Activated naive CD4-positive, alpha-beta T cell treated with anti-CD3 and anti-CD28 coated beads, Interleukin-2, amount 50 U/mL, for 16 hours (primary cell): ENCODE measurements at regions not wholly inside any gene's neighbourhood (a gene's known extent, or its start where the extent isn't known, plus 50 kb on each side); places are given as distances from the start of the nearest gene placed in this dataset.
"Not testable (repeated sequence)": the region's sequence is repeated elsewhere in the genome, so short reads cannot be mapped to it uniquely, and the experiment has no call there.

ENCODE experiments used
- DNase-seq: peaks from one replicate; pipeline ENCODE4 v3.0.0-alpha.2; 2020

DNA sequence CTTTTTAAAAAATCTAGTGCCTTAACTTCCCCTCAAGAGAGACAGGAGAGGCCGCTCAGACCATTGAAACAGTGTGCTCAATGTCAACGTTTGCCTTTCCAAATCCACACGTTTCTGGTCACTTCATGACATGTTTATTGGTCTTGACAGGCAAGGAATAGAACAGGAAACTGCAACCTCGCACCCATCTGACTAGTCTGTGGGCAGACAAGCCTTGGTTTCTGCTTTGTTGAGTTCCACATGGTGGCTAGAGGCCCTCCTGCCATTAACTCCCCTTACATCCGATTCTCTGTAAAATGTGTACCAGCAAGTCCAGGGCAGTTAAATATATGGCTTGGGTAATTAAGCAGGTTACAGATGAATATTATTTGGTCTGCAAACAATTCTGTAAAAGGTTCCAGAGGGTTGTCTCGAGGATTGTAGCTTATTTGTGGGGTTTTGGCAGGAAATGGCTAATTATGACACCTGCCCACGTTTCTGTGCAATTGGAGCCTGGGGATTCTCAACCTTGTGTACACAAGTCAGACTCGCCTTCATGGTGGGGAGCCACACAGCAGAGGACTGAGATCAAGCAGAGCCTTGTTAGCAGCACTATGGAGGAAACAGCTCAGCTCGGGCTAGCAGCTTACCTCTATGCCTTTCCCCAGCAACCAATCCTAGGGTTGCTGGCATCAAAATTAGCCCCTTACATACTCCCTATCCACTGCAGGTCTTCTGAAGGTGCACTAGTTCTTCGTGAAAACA lies 317.5 kb upstream of the IGF1R start:
- DNase-seq: no peak

- no peak for DNase-seq
Measured at GRCh38 chr15:98331676-98332075, 316.7 kb upstream of the IGF1R start.

- DNase-seq: no peak
Measured at GRCh38 chr15:98333251-98333650, 315.1 kb upstream of the IGF1R start.

DNA sequence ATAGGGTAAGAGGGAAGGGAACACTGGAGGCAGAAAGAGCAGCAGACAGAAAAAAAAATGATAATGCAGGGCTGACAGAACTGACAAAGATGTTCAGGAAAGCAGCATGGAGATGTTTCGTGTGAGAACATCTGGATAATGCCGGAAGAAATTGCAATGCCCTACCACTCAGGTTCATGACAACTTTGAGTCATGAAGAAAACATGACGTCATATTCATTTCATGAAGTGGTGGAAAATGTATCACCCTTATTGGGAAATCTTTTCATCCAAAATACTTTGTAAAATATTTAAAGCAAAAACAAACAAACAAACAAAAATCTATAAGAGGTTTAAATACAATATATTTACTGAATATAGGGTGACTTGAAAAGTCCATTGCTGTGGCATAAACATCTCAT lies 305.4 kb upstream of the IGF1R start:
- no peak for DNase-seq

GRCh38 chr15:98344591-98344990 lies 303.7 kb upstream of the IGF1R start:
- DNase-seq: no peak

DNA sequence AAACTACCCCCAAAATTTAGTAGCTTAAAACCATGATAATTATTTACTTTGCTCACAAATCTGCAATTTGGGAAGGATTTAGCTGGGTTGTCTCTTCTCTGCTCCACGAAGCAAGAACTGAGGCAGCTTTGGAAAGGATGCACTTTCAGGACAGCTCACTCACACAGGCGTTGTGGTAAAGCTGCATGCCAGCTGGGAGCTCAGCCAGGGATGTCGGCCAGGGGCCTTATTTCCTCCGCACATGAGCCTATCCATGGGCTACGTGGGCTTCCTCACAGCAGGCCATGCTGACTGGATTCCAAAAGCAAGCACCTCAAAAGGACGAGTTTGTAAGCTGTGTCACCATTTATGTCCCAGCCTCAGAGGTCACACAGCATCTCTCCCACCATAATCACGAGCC lies 301.3 kb upstream of the IGF1R start:
- no peak for DNase-seq

GRCh38 chr15:98347866-98348265 lies 300.5 kb upstream of the IGF1R start:
- DNase-seq: no peak

GRCh38 chr15:98350276-98350675 lies 298.1 kb upstream of the IGF1R start:
- DNase-seq: no peak

GRCh38 chr15:98358274-98358673 lies 290.1 kb upstream of the IGF1R start:
- not testable (repeated sequence) for DNase-seq

- no peak for DNase-seq
Measured at GRCh38 chr15:98358971-98359370, 289.4 kb upstream of the IGF1R start.

- no peak for DNase-seq
Measured at GRCh38 chr15:98363416-98363815, 284.9 kb upstream of the IGF1R start.

- no peak for DNase-seq
Measured at GRCh38 chr15:98363955-98364354, 284.4 kb upstream of the IGF1R start.

DNA sequence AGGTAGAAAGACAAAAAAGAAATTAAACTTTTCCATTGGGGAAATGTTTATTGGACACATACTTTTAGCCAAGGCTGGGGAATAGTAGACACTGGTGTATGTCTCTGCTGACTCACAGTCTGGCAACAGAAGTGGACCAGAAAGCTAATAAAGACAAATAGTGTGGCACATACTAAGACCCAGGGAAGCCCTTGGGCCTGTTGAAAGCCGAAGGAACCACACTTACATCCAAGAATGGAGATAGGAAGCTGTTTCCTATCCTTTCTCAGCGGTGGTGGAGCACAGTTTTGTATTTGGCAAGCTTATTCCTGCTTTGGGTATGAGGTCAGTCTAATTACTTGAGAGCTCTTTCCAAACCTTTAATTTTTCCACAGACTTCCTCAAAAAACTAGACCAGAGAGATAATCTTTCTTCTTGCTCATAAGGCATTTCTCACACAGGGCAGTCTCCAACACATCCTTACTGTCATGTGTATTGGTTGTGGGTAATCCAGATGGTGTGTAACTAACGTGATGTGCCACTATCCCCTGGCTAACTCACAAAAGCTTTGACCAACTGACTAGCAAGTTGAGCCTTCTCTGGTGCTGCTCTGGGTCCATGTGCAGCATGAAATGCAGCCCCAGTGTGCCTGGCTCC lies 279.1 kb upstream of the IGF1R start:
- DNase-seq: no peak

- DNase-seq: no peak
Measured at GRCh38 chr15:98375513-98376340, 272.6 kb upstream of the IGF1R start.

DNA sequence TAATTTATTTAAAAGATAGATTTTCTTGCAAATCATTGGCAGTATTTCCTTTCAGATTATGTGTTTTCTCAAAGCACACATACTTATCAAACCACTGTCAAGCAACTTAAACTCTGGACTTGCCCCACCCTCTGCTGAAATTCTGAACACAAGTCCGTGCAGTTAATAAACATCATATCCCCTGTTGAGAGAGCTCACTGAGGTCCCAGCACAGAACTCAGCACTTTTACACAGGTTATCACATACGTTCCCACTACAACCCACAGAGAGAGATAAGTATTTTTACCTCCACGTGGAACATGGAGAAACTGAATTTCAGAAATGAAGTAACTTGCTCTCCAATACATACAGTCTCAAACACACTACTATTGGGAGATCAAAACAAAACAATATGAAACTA lies 267.6 kb upstream of the IGF1R start:
- DNase-seq: no peak

GRCh38 chr15:98381446-98381845 lies 266.9 kb upstream of the IGF1R start:
- DNase-seq: no peak

GRCh38 chr15:98382139-98382538 lies 266.2 kb upstream of the IGF1R start:
- DNase-seq: no peak

- DNase-seq: no peak
Measured at GRCh38 chr15:98383571-98383970, 264.8 kb upstream of the IGF1R start.

GRCh38 chr15:98384328-98385029 lies 263.9 kb upstream of the IGF1R start:
- DNase-seq: no peak

DNA sequence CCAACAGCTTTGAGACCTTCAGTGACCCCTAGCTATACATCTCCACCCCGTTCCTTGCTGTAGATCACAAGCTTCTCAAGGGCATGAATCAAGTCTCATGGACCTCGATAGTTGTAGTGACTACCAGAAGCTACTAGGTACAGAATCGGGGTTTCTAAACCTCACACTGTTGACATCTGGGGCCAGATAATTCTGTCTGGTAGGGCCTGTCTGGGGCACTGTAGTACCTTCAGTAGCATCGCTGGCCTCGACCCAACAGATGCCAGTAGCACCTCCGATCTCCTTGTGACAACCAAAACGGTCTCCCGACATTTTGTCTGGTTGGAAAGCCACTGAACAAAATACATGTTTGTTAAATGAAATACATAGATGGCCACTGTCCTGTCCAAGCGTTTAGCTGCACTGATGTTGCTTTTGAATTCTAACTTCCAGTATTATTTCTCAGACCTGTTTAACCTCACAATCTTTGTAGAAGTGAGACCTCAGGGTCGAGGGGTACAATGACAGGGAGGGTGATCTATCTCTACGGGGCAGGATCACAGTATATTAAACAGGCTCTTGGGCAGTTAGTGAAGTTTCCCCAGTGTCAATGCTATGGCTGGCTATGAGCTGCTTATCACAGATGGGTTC lies 262.5 kb upstream of the IGF1R start:
- no peak for DNase-seq

DNA sequence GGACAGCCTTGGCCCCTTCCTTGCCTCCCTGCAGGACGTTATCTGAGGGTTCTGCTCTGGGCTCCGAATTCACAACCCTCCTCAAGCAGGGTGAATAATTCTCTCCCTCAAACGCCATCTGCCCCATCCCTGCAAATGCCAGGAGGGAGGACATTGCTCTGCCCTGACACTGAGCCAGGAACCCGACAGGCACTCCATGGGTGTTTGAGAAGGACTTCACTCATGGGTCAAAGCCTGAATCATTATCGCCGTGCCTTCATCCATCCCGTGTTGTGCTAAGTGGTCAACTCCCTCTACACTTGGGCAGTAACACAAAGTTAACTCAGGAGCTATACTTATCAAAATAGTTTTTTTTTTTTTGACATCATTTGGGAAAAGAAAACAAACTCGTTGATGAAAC lies 261.8 kb upstream of the IGF1R start:
- DNase-seq: no peak

DNA sequence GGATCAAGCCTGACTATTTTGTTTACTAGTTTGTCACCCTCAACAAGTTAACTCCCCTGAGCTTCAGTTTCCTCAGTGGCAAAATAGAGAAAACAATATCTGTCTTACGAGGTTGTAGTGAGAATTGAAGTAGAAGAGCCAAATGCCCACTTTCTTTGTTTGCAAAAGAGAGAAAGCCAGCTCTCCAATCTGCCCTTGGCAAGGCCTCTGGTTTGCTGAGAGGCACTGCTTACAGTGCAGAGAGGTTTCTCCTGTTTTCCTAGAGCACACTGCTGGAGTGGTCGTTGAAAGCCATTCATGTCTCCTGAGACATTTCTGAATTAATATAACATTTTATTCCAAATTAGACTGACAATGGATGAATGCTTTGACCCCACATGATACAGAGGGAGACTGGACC lies 260.5 kb upstream of the IGF1R start:
- DNase-seq: no peak
